ENCODE measurements at regions not wholly inside any gene's neighbourhood (a gene's known extent, or its start where the extent isn't known, plus 50 kb on each side); places are given as distances from the start of the nearest gene placed in this dataset.

- DNase-seq (ENCODE audit: low read depth in 3 of 3): no peak
These were observed 136.1 kb downstream of the ANKRD60 start for GRCh38 chr20:58092353-58092752.

DNA sequence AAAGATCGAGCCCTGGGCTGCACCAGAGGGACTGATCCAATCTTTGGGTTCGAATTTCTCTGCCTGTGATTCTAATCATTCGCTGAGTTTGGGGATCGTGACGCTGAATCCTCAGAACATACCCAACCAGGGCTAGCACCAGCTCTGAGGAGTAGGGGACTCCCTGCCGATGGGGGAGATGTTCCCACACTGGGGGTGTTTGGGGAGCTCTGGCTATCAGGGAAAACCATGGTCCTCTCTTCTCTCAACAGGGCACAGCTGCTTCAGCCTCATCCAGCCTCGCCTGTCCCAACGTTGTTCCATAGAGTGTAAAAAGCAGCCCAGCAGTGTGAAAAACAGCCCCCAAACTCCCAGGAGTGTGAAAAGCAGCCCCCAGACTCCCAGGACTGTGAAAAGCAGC is 136.6 kb downstream of the ANKRD60 start:
- no peak for DNase-seq (ENCODE audit: low read depth in 3 of 3)

- no peak for DNase-seq (ENCODE audit: low read depth in 3 of 3)
These were observed 138.3 kb downstream of the ANKRD60 start for GRCh38 chr20:58090161-58090560.

GRCh38 chr20:58088625-58089024 is 139.8 kb downstream of the ANKRD60 start:
- DNase-seq (ENCODE audit: low read depth in 3 of 3): no peak

GRCh38 chr20:58088105-58088504 is 140.3 kb downstream of the ANKRD60 start:
- no peak for DNase-seq (ENCODE audit: low read depth in 3 of 3)

GRCh38 chr20:58087562-58087858 is 140.9 kb downstream of the ANKRD60 start:
- no peak for DNase-seq (ENCODE audit: low read depth in 3 of 3)

GRCh38 chr20:58086763-58087561 is 141.5 kb downstream of the ANKRD60 start:
- DNase-seq (ENCODE audit: low read depth in 3 of 3): no peak

- DNase-seq (ENCODE audit: low read depth in 3 of 3): no peak
These were observed 143.5 kb downstream of the ANKRD60 start for GRCh38 chr20:58084966-58085365.

GRCh38 chr20:58084566-58084965 is 143.9 kb downstream of the ANKRD60 start:
- DNase-seq (ENCODE audit: low read depth in 3 of 3): no peak

DNA sequence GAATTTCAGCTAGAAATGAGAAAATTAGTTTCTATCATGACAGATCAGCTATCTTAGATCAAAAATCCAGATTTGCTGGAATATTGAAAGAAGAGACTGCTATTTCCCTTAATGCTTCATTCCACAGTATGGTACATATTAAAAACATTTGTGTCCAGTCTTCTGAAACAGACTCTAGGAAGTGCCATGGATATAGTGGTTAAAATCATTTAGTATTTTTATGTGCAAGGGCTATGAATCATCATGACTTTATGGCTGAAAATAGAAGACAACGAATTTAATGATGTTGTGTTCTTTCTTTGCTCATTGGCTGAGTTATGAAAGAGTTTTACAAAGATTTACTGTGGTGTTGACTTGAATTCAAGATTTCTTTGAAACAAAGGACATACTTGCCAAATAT is 146.6 kb downstream of the ANKRD60 start:
- DNase-seq (ENCODE audit: low read depth in 3 of 3): no peak

- DNase-seq (ENCODE audit: low read depth in 3 of 3): no peak
These were observed 149.5 kb downstream of the ANKRD60 start for GRCh38 chr20:58078741-58079522.

DNA sequence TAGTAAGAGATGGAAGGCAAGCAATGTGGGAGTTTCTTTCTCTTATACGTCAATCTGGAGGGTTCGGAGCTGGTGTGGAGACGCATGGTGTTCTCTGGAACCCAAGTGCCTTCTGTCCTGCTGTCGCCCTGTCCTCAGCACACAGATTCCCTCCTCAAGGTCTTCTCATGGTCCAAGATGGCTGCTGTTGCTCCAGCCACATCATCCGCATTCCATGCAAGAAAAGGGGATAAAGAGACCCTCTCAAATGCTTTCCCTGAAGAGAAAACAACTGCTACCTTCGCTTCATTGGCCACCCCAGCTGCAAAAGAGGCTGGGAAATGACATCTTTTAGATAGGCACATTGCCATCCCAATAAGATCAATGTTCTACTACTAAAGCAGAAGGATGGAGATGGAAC is 151.2 kb downstream of the ANKRD60 start:
- DNase-seq (ENCODE audit: low read depth in 3 of 3): no peak

- DNase-seq (ENCODE audit: low read depth in 3 of 3): no peak
These were observed 152.0 kb downstream of the ANKRD60 start for GRCh38 chr20:58076405-58076804.

GRCh38 chr20:58075586-58076345 is 152.7 kb downstream of the ANKRD60 start:
- no peak for DNase-seq (ENCODE audit: low read depth in 3 of 3)

- no peak for DNase-seq (ENCODE audit: low read depth in 3 of 3)
These were observed 154.3 kb downstream of the ANKRD60 start for GRCh38 chr20:58073945-58074856.

DNA sequence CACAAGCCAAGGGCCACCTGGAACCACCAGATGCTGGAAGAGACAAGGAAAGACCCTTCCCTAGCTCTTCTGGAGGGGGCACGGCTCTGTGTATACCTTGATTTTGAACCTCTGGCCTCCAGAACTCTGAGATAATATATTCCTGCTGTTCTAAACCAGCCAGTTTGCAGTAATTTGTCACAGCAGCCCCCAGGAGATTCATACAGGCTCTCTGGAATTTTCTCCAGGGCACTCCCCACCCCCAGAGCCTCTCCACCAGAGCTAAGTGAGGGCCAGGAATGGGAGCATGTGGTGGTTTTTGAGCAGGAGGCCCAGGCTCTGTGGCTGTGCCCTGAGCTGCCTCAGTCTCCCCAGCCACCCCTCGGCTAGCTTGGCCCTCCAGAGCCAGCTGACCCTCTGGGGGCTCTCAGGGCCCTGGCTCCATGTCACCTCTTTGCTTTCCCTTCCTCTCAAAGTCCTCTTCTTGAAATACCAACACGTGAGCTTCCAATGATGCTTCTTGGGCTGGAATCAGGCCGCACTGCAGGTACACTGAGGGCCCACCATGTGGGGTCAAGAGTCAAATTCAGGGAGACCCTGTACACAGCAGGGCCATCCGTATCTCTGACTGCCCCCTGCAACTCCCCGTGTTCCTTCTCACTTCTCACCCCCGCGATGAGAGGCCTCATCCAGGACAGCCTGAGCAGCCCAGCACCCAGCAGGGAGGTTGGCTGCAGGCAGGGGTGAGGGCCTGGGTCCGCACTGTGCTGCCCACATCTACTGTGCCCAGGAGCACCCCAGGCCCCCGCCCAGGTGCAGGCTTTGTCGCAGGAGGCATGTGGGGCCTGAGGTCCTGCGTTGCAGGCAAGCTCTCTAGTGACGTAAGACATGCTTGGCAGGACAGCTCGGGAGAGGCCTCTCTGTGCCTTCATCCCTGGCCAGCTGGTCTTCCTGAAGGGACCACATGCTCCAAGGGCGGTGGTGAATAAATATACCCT is 155.5 kb downstream of the ANKRD60 start:
- no peak for DNase-seq (ENCODE audit: low read depth in 3 of 3)

- no peak for DNase-seq (ENCODE audit: low read depth in 3 of 3)
These were observed 156.5 kb downstream of the ANKRD60 start for GRCh38 chr20:58071991-58072390.

- no peak for DNase-seq (ENCODE audit: low read depth in 3 of 3)
These were observed 157.2 kb downstream of the ANKRD60 start for GRCh38 chr20:58071298-58071697.

DNA sequence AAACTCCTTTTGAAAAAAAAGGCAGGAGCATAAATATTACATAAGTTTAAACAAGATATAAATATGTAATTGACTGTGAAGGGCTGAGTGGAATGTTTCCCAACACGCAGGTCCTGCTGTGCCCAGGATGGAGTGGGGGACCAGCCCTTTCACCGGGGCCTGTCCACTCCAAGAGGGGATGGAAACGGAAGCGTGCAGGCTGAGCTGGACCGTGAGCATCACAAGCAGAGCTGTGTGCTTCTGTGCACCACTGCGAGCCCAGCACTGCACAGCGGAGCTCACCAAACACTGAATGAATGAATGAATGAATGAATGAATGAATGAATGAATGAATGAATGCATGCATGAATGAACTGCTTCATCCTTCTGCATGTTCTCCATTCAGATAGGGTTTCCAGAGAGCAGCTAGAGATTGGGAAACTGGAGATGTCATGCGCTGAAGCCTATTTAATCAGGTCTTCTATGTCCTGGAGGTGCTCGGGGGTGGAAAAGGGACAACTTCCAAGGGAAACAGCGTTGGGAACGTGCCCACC is 157.7 kb downstream of the ANKRD60 start:
- no peak for DNase-seq (ENCODE audit: low read depth in 3 of 3)

Measured in stimulated activated CD4-positive, alpha-beta T cell treated with anti-CD3 and anti-CD28 coated beads, TNF-alpha, amount 100 ng/mL, for 24 hours (primary cell).